Naive thymus-derived CD8-positive, alpha-beta T cell (primary cell): ENCODE measurements at regions not wholly inside any gene's neighbourhood (a gene's known extent, or its start where the extent isn't known, plus 50 kb on each side); places are given as distances from the start of the nearest gene placed in this dataset.

ENCODE experiments used
- ATAC-seq, 2 donors: fragments of 150-1000 bp; cut with Tn5 transposase in 1 of 2; sonication (Bioruptor Pico), chemical (Tn5 transposase) in 1 of 2; 1 replicate in 1 of 2; 2 replicates in 1 of 2; pipeline ENCODE4 v1.10.0; 2021; ENCODE audit warnings: mild to moderate bottlenecking in 2 of 2, moderate library complexity in 2 of 2
- POLR2A ChIA-PET: fragments of 350-600 bp; sonication (Branson Sonifier 250); formaldehyde crosslinking; loops from one replicate; lab custom pipeline; 2021; ENCODE audit warnings: antibody characterized with exemption; lab: Charles Lee
- DNase-seq, 10 donors: peaks; one replicate each; pipeline versions ENCODE4 v3.0.0 to v3.0.0-alpha.2; 2020 to 2022
- H3K27ac Mint-ChIP-seq, 10 donors: one replicate each; pipeline ENCODE4 v1.8.0; 2020 to 2022; ENCODE audit warnings: mild to moderate bottlenecking in 10 of 10, mixed read lengths in 10 of 10, moderate library complexity in 4 of 10, inconsistent platforms in 1 of 10
- H3K27me3 Mint-ChIP-seq, 5 donors: one replicate each; pipeline ENCODE4 v1.8.0; 2021 to 2022; ENCODE audit warnings: mixed read lengths in 5 of 5
- H3K36me3 Mint-ChIP-seq, 3 donors: one replicate each; pipeline ENCODE4 v1.8.0; 2020 to 2022; ENCODE audit warnings: mixed read lengths in 3 of 3, mild to moderate bottlenecking in 2 of 3, inconsistent platforms in 1 of 3
- H3K4me1 Mint-ChIP-seq, 4 donors: one replicate each; pipeline ENCODE4 v1.8.0; 2021 to 2022; ENCODE audit warnings: mixed read lengths in 4 of 4
- H3K4me3 Mint-ChIP-seq, 10 donors: one replicate each; pipeline ENCODE4 v1.8.0; 2020 to 2022; ENCODE audit warnings: mild to moderate bottlenecking in 10 of 10, mixed read lengths in 10 of 10, moderate library complexity in 6 of 10, inconsistent platforms in 1 of 10
- H3K9me3 Mint-ChIP-seq, 9 donors: one replicate each; pipeline ENCODE4 v1.8.0; 2020 to 2022; ENCODE audit warnings: mixed read lengths in 9 of 9, mild to moderate bottlenecking in 3 of 9, inconsistent platforms in 1 of 9, moderate library complexity in 1 of 9

- POLR2A ChIA-PET, result no interaction called here
- Mint-ChIP-seq H3K36me3 (no peaks in the 10 kb centered on the region), H3K4me1 (no peaks in the 10 kb centered on the region), H3K9me3 (peaks cover 0 to 2% (median 0%) of the 10 kb centered on the region in 9 donors), H3K4me3 (no peak overlapping the region), H3K27ac (no peak overlapping the region), H3K27me3 (peaks cover 4 to 29% (median 15%) of the 10 kb centered on the region in 5 donors)
- DNase-seq, result no peak
- no peak for ATAC-seq
These were observed 304.8 kb downstream of the CDCA7 start for GRCh38 chr2:173659509-173659908.

- no peak overlapping the region for H3K27ac Mint-ChIP-seq
- peaks cover 0 to 2% (median 0%) of the 10 kb centered on the region in 9 donors for H3K9me3 Mint-ChIP-seq
- POLR2A ChIA-PET, result no interaction called here
These were observed 303.6 kb downstream of the SP3 start for GRCh38 chr2:173661586-173661985.

GRCh38 chr2:173663353-173663752 is 301.8 kb downstream of the SP3 start:
- H3K36me3 Mint-ChIP-seq, result no peaks in the 10 kb centered on the region

More at GRCh38 chr2:173661586-173661985, 303.6 kb downstream of the SP3 start:
- Mint-ChIP-seq H3K4me3 (no peak overlapping the region), H3K36me3 (no peaks in the 10 kb centered on the region), H3K27me3 (peaks cover 6 to 23% (median 18%) of the 10 kb centered on the region in 5 donors), H3K4me1 (no peaks in the 10 kb centered on the region)
- ATAC-seq (no peak), DNase-seq (no peak)

GRCh38 chr2:173663835-173664512 is 301.2 kb downstream of the SP3 start:
- Mint-ChIP-seq H3K9me3 (peaks cover 0 to 2% (median 0%) of the 10 kb centered on the region in 9 donors), H3K4me1 (no peaks in the 10 kb centered on the region), H3K4me3 (no peak overlapping the region), H3K27ac (no peak overlapping the region), H3K36me3 (no peaks in the 10 kb centered on the region), H3K27me3 (peaks cover 7 to 18% (median 12%) of the 10 kb centered on the region in 5 donors)
- POLR2A ChIA-PET, result no interaction called here
- DNase-seq (no peak), ATAC-seq (no peak)

More at GRCh38 chr2:173663353-173663752, 301.8 kb downstream of the SP3 start:
- H3K27ac Mint-ChIP-seq, result peak overlapping the region in 1 of 10 donors; percentile 5
- H3K9me3 Mint-ChIP-seq, result peaks cover 0 to 2% (median 0%) of the 10 kb centered on the region in 9 donors
- DNase-seq (no peak), ATAC-seq (no peak)
- no peaks in the 10 kb centered on the region for H3K4me1 Mint-ChIP-seq
- POLR2A ChIA-PET, result no interaction called here
- peaks cover 6 to 18% (median 12%) of the 10 kb centered on the region in 5 donors for H3K27me3 Mint-ChIP-seq
- no peak overlapping the region for H3K4me3 Mint-ChIP-seq

DNA sequence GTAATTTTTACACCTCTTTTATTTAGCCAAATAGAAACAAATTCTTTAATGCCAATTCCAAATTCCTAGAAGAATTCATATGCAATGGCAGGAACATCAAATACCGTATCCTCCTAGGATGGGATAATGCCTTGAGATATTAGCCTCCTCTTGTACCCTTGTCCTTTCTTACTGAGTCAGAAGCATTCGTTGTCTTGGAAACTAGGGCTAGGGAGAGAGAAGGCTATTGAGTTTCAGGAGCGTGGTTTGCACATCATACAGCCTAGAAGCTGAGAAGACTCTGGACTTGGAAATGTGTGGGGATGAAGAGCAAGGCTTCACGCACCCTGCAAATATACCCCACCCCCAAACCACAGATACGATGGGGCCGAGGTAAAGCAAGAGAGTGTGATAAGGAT is 300.7 kb downstream of the SP3 start:
- Mint-ChIP-seq H3K36me3 (no peaks in the 10 kb centered on the region), H3K27ac (no peak overlapping the region), H3K9me3 (peaks cover 0 to 2% (median 0%) of the 10 kb centered on the region in 9 donors), H3K4me1 (no peaks in the 10 kb centered on the region), H3K27me3 (peaks cover 8 to 18% (median 12%) of the 10 kb centered on the region in 5 donors), H3K4me3 (no peak overlapping the region)
- no peak for DNase-seq
- POLR2A ChIA-PET, result no interaction called here
- no peak for ATAC-seq

GRCh38 chr2:173666171-173666888 is 298.8 kb downstream of the SP3 start:
- Mint-ChIP-seq H3K36me3 (no peaks in the 10 kb centered on the region), H3K4me1 (peaks cover 0 to 2% (median 0%) of the 10 kb centered on the region in 4 donors), H3K27ac (no peak overlapping the region), H3K27me3 (peaks cover 5 to 24% (median 9%) of the 10 kb centered on the region in 5 donors), H3K4me3 (no peak overlapping the region), H3K9me3 (peaks cover 0 to 2% (median 0%) of the 10 kb centered on the region in 9 donors)
- POLR2A ChIA-PET, result no interaction called here
- no peak for DNase-seq
- no peak for ATAC-seq

- Mint-ChIP-seq H3K36me3 (no peaks in the 10 kb centered on the region), H3K4me3 (no peak overlapping the region), H3K27me3 (peaks cover 8 to 26% (median 11%) of the 10 kb centered on the region in 5 donors), H3K9me3 (peaks cover 0 to 2% (median 0%) of the 10 kb centered on the region in 9 donors), H3K4me1 (peaks cover 0 to 2% (median 0%) of the 10 kb centered on the region in 4 donors), H3K27ac (no peak overlapping the region)
- POLR2A ChIA-PET, result no interaction called here
- DNase-seq (no peak), ATAC-seq (no peak)
These were observed 298.2 kb downstream of the SP3 start for GRCh38 chr2:173667014-173667413.

GRCh38 chr2:173667415-173667814 is 297.8 kb downstream of the SP3 start:
- Mint-ChIP-seq H3K9me3 (peaks cover 0 to 2% (median 0%) of the 10 kb centered on the region in 9 donors), H3K4me3 (no peak overlapping the region), H3K27me3 (peaks cover 8 to 26% (median 11%) of the 10 kb centered on the region in 5 donors), H3K27ac (no peak overlapping the region), H3K4me1 (peaks cover 0 to 2% (median 0%) of the 10 kb centered on the region in 4 donors), H3K36me3 (no peaks in the 10 kb centered on the region)
- ATAC-seq (no peak), DNase-seq (no peak)
- POLR2A ChIA-PET, result no interaction called here

DNA sequence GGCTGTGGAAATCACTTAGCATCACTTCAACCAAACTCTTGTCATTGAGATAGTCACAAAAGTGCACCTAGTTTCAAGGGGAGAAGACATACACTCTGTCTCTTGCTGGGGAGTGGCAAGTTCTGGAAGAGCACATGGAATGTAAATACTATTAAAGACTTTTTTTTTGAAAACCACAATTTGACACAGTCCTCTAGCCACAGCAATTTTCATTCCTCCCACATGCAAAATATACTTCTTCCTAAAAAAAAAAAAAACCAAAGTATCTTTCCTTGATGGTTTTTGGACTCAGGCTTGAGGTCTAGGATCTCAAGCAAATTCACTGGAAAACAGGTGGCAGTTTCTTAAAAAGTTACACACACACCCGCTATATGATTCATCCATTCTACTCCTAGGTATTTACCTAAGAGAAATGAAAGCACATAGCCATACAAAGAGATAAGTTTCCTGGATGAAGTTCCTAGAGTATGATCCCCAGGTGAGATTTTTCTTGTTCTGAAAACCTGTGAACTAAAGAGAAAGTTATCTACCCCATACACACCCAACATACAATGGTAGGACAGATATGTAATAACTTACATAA is 295.8 kb downstream of the SP3 start:
- Mint-ChIP-seq H3K4me1 (peaks cover 0 to 2% (median 0%) of the 10 kb centered on the region in 4 donors), H3K36me3 (no peaks in the 10 kb centered on the region), H3K9me3 (peaks cover 0 to 3% (median 0%) of the 10 kb centered on the region in 9 donors), H3K27me3 (peaks cover 8 to 23% (median 17%) of the 10 kb centered on the region in 5 donors), H3K27ac (no peak overlapping the region), H3K4me3 (no peak overlapping the region)
- no peak for DNase-seq
- POLR2A ChIA-PET, result no interaction called here
- ATAC-seq, result no peak

DNA sequence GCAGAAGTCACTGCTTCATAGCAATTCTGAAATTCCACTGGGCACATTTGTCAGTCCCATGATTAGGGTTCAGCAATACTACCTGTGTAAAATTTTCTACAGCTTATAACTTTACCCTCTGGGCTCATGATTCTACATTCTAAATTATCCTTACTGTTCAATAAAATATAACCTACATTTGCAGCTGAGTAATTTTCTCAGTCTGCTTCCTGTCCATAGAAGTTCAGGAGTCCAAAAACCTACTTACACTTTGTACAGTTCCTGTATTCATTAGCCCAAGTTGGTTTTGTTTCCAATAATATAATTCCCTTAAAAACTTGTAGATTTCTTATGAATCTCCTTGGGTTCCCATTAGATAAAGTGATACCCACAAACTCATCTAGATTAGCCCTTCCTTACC is 295.3 kb downstream of the SP3 start:
- ATAC-seq (no peak), DNase-seq (no peak)
- Mint-ChIP-seq H3K27me3 (peaks cover 9 to 23% (median 19%) of the 10 kb centered on the region in 5 donors), H3K4me3 (no peak overlapping the region), H3K4me1 (peaks cover 0 to 2% (median 0%) of the 10 kb centered on the region in 4 donors), H3K9me3 (peaks cover 0 to 3% (median 0%) of the 10 kb centered on the region in 9 donors), H3K27ac (no peak overlapping the region), H3K36me3 (peaks cover 0 to 1% (median 0%) of the 10 kb centered on the region in 3 donors)
- POLR2A ChIA-PET, result no interaction called here

DNA sequence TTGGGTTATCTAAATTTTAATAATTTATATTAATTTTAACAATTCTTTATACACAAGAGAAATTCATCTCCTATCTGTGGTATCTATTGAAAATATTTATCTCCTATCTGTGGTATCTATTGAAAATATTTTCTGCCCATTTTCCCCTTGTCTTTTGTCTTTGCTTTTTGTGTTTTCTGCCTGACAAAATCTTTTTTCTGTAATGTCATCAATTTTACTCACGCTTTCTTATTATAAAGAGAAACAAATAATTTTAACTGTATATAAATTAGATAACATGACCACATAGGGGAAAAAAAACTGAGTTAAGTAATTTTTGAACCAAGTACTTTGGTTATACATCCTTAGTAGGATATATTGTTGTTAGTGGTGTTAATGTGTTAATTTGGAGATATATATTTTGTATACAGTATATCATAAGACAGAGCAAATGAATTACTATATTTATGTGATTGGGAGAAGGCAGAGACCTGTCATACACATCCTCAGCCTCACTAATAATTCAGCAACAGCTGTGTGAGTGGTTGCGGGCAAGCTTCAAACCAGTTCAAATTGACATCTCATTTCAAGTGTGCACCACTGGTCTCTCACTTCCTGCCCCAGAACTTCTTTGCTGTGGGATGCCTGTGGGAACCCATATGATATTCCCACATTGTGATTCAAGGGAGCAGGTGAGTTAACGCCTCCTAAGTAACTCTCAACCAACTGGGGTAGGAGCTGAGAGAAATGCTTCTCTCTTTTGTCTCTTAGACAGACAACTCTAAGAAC is 292.4 kb downstream of the SP3 start:
- H3K27ac Mint-ChIP-seq, result no peak overlapping the region

DNA sequence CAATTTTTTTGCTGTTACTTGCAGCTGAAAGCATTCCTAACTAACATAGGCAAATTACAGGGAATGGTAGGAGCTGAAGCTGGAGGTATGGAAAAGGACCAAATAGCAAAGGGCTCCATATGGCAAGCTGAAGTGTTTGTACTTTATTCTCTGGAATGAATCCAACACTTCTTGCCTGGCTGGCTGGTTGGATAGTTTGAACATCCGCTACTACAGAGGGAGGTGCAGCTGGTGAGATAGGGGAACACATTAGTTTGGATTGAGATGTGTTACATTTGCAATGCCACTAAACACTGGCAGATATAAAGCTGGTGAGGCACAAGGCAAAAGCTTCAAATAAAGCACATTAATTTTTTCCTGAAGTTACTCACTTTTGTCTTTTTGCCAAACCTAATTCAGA is 291.5 kb downstream of the SP3 start:
- Mint-ChIP-seq H3K36me3 (peaks cover 0 to 4% (median 0%) of the 10 kb centered on the region in 3 donors), H3K4me3 (no peak overlapping the region), H3K9me3 (peaks cover 0 to 7% (median 3%) of the 10 kb centered on the region in 9 donors), H3K27ac (no peak overlapping the region), H3K4me1 (peaks cover 0 to 2% (median 0%) of the 10 kb centered on the region in 4 donors), H3K27me3 (peaks cover 23 to 58% (median 32%) of the 10 kb centered on the region in 5 donors)
- ATAC-seq, result no peak
- DNase-seq, result no peak
- POLR2A ChIA-PET, result no interaction called here

More for the DNA sequence above, 292.4 kb downstream of the SP3 start:
- H3K27me3 Mint-ChIP-seq, result peaks cover 21 to 52% (median 33%) of the 10 kb centered on the region in 5 donors
- peaks cover 0 to 7% (median 3%) of the 10 kb centered on the region in 9 donors for H3K9me3 Mint-ChIP-seq
- DNase-seq (no peak), ATAC-seq (no peak)
- H3K4me1 Mint-ChIP-seq, result peaks cover 0 to 2% (median 0%) of the 10 kb centered on the region in 4 donors
- peaks cover 0 to 4% (median 0%) of the 10 kb centered on the region in 3 donors for H3K36me3 Mint-ChIP-seq
- no peak overlapping the region for H3K4me3 Mint-ChIP-seq
- POLR2A ChIA-PET, result no interaction called here
